AML-193 (cell line): ENCODE measurements at regions not wholly inside any gene's neighbourhood (a gene's known extent, or its start where the extent isn't known, plus 50 kb on each side); places are given as distances from the start of the nearest gene placed in this dataset.

Experiments
- DNase-seq, 2 experiments: peaks; one replicate each; lab custom pipeline; 2025; lab: John Stamatoyannopoulos, UW

DNA sequence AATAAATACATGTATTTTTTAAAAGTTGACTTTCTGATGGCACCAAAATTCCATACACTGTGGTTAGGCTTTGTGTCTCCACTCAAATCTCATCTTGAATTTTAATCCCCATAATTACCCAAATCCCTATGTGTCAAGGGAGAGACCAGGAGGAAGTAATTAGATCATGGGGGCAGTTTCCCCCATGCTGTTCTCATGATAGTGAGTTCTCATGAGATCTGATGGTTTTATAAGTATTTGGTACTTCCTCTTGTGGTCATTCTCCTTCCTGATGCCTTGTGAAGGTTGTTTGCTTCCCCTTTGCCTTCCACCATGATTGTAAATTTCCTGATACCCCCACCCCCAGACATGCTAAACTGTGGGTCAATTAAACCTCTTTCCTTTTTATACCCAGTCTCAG lies 1218.4 kb upstream of the PRMT6 start:
- no peak for DNase-seq

- no peak for DNase-seq
Observed at GRCh38 chr1:105865546-105865945, 1190.9 kb upstream of the PRMT6 start.

DNA sequence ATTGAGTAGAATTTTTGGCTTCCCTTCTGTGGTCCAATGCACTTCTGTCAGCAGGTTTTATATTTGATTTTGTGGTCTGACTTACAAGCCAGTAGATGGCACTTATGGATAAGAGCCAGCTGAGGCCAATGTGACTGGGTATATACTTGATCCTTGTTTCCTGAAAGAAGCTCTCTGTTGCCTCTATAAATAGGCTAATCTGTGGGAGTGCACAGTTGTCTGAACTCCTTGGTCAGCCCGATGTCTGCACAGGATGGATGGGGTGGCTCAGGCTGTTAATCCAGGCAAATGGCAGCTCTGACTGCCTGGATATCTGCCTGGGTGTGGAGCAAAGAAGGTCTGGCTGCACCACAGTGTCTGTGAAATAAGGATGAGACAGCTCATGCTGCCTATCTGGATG lies 1183.7 kb upstream of the PRMT6 start:
- DNase-seq = no peak

DNA sequence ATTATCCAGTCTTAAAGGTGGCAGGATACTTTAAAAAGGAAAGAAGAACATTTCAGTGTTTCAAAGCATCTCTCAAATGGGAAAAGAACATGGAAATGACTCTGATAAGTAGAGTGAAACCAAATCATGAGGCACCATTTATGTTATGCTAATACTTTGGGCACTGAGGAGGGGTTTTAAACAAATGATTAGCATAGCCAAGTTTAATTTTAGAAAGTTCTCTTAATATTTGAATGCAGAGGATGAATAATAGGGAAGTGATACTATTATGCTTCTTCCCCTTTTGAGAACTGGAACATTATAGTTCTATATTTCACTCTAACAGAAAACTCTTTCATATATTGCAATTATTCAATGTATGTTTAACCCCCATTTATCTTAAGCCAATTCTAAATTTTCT lies 1181.9 kb upstream of the PRMT6 start:
- DNase-seq = no peak

- no peak for DNase-seq
Observed at GRCh38 chr1:105886309-105886708, 1170.2 kb upstream of the PRMT6 start.

- DNase-seq = no peak
Observed at GRCh38 chr1:105891308-105891707, 1165.2 kb upstream of the PRMT6 start.

DNA sequence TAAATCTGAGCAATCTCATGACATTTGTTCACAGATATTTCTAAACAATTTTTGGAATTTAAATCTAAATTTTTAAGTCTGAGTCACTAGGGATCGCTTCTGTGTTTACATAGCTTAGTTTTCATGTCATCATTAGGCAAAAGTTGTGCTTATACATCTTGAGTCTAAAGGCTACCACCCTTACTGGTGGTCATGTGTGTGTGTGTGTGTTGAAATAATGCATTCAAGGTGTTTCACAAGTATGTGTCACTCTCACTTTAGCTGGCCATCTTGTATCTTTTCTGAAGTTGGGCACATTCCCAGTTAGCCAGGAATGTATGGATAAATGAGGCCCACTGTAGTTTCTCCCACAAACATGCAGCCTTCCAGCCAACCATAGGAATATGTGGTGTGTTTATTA lies 1162.5 kb upstream of the PRMT6 start:
- no peak for DNase-seq

DNA sequence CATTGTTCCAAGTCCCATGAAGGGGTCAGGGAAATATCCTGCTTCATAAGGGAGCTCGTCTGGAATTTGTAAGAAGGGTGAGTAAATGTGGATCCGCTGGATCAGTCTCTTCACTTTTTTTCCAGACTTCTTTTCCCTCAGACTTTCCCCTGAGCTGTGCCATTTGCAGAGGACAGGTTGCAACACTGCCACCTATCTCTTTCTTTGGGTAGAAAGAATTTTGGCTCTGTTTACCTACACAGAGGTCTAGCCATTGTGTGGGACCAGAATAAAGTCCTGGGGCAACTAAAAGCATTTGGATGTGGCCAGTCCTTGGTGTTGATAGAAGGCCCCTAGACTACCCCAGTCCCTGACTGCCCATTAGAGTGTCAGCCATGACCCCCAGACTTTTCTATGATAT lies 1146.7 kb upstream of the PRMT6 start:
- DNase-seq = no peak

DNA sequence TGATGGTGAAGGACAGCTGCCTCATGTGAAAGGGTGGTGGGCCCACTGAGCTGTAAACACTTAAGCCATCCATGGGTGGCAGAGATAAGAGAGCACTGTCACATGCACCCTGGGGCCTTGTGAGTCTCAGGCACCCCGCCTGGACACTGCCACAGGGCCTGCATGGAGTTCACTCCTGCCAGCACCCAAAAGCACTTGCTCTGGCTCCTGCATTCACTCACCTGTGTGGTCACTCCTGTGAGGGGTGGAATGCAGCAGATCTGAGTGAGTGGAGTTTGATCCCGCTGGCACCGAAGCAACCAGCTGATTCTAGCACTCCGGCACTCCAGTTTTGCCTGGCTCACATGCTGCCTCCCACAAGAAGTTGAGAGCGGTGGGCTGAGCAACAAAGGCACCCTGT lies 1142.1 kb upstream of the PRMT6 start:
- no peak for DNase-seq

DNA sequence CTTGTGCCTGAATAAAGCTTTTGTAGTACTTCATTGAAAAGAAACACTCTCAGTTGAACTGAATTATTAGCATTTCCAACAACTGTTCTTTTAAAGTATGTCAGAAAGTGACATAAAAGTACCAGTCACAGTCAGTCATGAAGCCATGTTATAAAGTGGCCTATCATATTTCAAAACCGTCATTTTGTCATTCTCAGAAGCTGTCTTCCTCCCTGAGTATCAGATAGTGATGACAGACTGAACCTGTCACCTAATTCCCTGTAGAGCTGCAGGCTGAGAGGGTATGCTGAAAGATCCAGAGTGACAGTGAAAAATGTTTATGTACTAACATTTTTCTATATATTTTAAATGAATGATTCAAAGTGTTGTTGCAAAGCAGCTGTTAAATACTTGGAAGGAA lies 1121.7 kb upstream of the PRMT6 start:
- no peak for DNase-seq

GRCh38 chr1:105964879-105965278 lies 1091.6 kb upstream of the PRMT6 start:
- DNase-seq = no peak

- DNase-seq = no peak
Observed at GRCh38 chr1:105997516-105997915, 1059.0 kb upstream of the PRMT6 start.

- peak; percentile 6 to 8 for DNase-seq
Observed at GRCh38 chr1:106022312-106022902, 1034.1 kb upstream of the PRMT6 start.

- no peak for DNase-seq
Observed at GRCh38 chr1:106027871-106028270, 1028.6 kb upstream of the PRMT6 start.

DNA sequence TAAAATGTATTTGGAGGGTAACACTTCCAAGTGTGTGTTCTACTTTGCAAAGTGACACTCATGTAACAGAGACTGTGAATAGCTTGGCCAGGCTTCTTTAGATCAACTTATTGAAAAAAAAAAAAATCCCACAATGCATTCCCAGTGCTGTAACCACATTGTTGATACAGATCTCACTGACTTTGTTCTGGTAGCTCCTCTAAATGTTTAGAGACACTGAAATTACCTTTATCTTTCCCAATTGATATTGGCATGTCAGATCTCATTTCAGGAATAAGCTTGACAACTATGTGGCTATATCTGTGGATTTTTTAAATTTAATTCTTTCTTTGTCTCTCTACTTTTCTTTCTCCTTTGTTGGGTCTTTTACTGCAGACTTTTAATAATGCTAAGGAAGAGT lies 1018.9 kb upstream of the PRMT6 start:
- DNase-seq = no peak

DNA sequence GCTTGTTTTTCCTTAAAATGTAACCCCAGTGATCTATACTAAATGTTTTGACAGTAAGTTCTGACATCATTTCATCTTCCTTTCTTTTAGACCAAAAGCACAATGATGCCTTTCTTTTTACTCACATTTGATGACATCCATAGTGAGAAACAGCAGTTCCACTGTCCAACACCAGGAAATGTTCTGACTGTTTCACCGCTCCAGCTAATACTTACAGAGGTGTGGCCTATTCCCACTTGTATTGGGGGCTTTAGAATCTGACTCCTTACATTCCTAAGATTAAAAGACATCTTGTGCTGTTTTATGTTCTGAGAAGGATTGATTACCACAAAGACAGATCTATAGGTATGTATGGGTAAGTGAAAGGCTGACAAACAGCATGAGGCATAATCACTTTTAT lies 1018.2 kb upstream of the PRMT6 start:
- no peak for DNase-seq

GRCh38 chr1:106043971-106044370 lies 1012.5 kb upstream of the PRMT6 start:
- no peak for DNase-seq

DNA sequence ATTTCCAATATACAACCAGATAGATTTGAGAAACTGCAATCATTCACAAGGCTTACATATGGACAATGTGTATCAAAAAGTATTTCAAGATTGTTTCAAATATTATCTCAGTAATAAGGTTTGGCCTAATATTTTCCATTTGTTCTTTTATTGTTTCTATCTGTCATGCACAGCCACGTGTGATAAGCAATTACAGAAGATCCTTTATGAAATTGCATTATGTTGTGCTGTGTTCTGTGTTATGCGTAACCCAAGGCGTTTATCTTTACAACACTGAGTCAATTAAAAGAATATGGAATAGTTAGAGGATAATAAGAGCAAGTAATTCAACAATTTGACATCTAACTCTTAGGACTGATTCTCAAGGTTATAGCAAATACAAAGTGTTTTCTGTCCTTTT lies 1009.3 kb upstream of the PRMT6 start:
- no peak for DNase-seq

- no peak for DNase-seq
Observed at GRCh38 chr1:106049595-106049994, 1006.9 kb upstream of the PRMT6 start.

- no peak for DNase-seq
Observed at GRCh38 chr1:106055855-106056254, 1000.6 kb upstream of the PRMT6 start.

GRCh38 chr1:106061586-106062495 lies 994.6 kb upstream of the PRMT6 start:
- no peak for DNase-seq

DNA sequence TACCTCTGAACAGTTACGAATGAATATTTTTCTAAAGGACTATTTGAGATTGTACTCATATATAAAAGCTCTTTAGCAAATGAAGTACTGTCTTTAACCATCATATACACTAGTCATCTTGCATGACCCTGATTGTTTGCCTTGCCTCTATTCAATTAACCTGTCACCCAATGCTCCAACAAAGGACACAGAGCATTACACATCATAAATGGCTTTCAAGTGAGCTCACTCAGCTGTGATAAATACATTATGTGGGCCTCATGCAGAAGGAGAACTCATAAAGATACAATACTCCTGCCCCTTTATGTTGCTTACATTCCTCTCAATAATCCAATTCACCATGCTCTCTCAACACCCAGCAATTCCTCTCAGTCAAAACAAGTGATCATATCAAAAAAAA lies 993.0 kb upstream of the PRMT6 start:
- DNase-seq = no peak

DNA sequence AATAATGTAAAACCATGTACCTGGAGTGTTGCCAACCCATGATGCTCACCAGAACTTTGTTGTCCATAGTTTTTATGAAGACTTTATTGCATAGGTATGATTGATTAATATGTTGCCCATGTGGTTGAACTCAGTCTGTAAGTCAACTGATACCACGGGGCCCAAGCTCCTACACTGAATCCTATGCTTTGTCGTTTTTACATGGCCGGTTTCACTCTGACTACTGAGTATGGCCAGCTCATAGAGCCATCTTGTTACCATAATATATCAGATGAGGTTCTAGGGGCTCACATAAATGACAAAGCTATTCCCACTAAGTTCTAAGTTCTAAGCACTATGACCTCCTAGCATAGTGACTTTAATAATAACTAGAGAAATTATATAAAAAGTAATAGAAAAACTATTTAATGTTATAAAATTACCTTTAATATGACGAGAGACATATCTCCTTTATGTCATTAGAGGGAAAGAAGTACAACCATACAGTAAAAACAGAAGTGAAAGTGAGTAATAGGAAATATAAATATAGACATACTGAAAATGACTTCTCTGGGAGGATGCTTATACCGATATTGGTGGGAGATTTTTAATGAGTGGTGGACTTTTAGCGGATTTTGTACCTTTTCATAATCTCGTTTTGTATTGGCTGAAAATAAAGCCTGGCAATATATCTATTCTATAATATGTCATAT lies 983.4 kb upstream of the PRMT6 start:
- DNase-seq = no peak
